GM12864 (cell line): ENCODE measurements at regions not wholly inside any gene's neighbourhood (a gene's known extent, or its start where the extent isn't known, plus 50 kb on each side); places are given as distances from the start of the nearest gene placed in this dataset.

Experiments
- DNase-seq: peaks from one replicate; pipeline ENCODE4 v3.0.0-alpha.2; 2011; ENCODE audit warnings: low read depth
- H3K4me3 ChIP-seq: 2 replicates; pipeline ENCODE4 v1.5.1; 2011; ENCODE audit warnings: mild to moderate bottlenecking, low read depth, low read length, control low read depth
- CTCF ChIP-seq: IDR thresholded peaks from 2 replicates; pipeline ENCODE4 v1.5.1; 2011; ENCODE audit warnings: low read depth, mild to moderate bottlenecking, moderate library complexity, low read length, control low read depth, inconsistent platforms; ENCODE audit errors: missing control alignments

- H3K4me3 ChIP-seq: no peak overlapping the region
- no peak for TF ChIP-seq CTCF
- no peak for DNase-seq
These were observed 184.2 kb upstream of the FOXQ1 start for GRCh38 chr6:1127597-1128288.

- TF ChIP-seq CTCF: no peak
- H3K4me3 ChIP-seq: no peak overlapping the region
- no peak for DNase-seq
These were observed 184.8 kb upstream of the FOXQ1 start for GRCh38 chr6:1127129-1127528.

- no peak overlapping the region for H3K4me3 ChIP-seq
- DNase-seq: no peak
- TF ChIP-seq CTCF: no peak
These were observed 185.9 kb upstream of the FOXQ1 start for GRCh38 chr6:1126036-1126435.

- H3K4me3 ChIP-seq: no peak overlapping the region
- no peak for TF ChIP-seq CTCF
- DNase-seq: no peak
These were observed 186.6 kb upstream of the FOXQ1 start for GRCh38 chr6:1125297-1125696.

GRCh38 chr6:1124885-1125284, 187.0 kb upstream of the FOXQ1 start:
- no peak for TF ChIP-seq CTCF
- no peak for DNase-seq
- no peak overlapping the region for H3K4me3 ChIP-seq

GRCh38 chr6:1123386-1124375, 188.2 kb upstream of the FOXQ1 start:
- DNase-seq: peak; percentile 4
- no peak overlapping the region for H3K4me3 ChIP-seq
- TF ChIP-seq CTCF: no peak
